ENCODE measurements at regions not wholly inside any gene's neighbourhood (a gene's known extent, or its start where the extent isn't known, plus 50 kb on each side); places are given as distances from the start of the nearest gene placed in this dataset.

DNA sequence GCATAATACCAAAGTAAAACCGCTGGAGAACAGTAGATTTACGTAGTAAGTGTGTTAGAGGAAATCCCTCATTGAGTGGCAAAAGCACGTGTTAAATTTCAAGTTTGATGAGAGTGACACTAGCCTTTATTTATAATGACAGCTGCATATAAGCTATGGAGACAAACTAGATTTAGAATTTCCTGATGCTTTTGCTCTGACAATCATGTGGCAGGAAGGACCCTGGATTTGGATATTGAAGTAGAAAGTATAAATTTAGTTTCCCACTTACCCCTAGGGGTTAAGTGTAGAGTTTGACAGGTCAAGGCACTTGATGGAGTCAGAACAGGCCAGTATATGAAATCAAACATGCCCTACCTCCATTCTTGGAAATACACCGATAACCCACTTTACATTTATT is 983.1 kb downstream of the FLRT2 start:
- H3K36me3 ChIP-seq (ENCODE audit: control insufficient read depth in 2 of 2, insufficient read depth in 2 of 2, low read length in 2 of 2): no peaks in the 10 kb centered on the region
- no peaks in the 10 kb centered on the region for H3K9me3 ChIP-seq (ENCODE audit: control insufficient read depth in 2 of 2, low read length in 2 of 2)
- no peaks in the 10 kb centered on the region for H3K27me3 ChIP-seq (ENCODE audit: control insufficient read depth in 2 of 2, insufficient read depth in 2 of 2, low read length in 2 of 2)
- no peaks in the 10 kb centered on the region for H3K4me1 ChIP-seq (ENCODE audit: control insufficient read depth in 2 of 2, insufficient read depth in 2 of 2, low read length in 2 of 2)
- no peak overlapping the region for H3K4me3 ChIP-seq (ENCODE audit: low read length in 2 of 2)
- H3K9ac ChIP-seq (ENCODE audit: low read depth in 1 of 2, low read length in 2 of 2): no peak overlapping the region
- no peak overlapping the region for H3K27ac ChIP-seq (ENCODE audit: low read depth in 2 of 2, low read length in 2 of 2)

DNA sequence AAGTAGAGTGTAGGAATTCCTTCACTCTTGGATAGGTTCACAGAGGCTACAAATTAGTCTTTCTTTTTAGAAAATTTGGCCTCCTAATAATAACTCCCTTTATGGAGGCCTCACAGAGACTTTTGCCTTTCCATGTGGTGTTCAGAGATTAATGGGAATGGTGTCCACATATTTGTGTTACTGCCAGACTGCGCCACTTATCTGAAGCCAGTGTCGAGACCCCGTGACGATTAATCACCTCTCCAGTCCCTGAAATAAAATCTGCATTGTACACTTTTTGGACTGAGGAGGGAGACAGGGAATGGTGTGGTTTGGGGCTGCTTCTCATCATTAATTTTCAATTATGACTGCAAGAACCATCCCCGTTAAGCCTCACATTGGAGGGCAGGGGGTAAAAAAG is 980.5 kb downstream of the FLRT2 start:
- Histone ChIP-seq H3K9ac (ENCODE audit: low read depth in 1 of 2, low read length in 2 of 2) (no peak overlapping the region), H3K4me3 (ENCODE audit: low read length in 2 of 2) (no peak overlapping the region), H3K27me3 (ENCODE audit: control insufficient read depth in 2 of 2, insufficient read depth in 2 of 2, low read length in 2 of 2) (no peaks in the 10 kb centered on the region), H3K9me3 (ENCODE audit: control insufficient read depth in 2 of 2, low read length in 2 of 2) (no peaks in the 10 kb centered on the region), H3K36me3 (ENCODE audit: control insufficient read depth in 2 of 2, insufficient read depth in 2 of 2, low read length in 2 of 2) (no peaks in the 10 kb centered on the region), H3K27ac (ENCODE audit: low read depth in 2 of 2, low read length in 2 of 2) (no peak overlapping the region), H3K4me1 (ENCODE audit: control insufficient read depth in 2 of 2, insufficient read depth in 2 of 2, low read length in 2 of 2) (no peaks in the 10 kb centered on the region)

DNA sequence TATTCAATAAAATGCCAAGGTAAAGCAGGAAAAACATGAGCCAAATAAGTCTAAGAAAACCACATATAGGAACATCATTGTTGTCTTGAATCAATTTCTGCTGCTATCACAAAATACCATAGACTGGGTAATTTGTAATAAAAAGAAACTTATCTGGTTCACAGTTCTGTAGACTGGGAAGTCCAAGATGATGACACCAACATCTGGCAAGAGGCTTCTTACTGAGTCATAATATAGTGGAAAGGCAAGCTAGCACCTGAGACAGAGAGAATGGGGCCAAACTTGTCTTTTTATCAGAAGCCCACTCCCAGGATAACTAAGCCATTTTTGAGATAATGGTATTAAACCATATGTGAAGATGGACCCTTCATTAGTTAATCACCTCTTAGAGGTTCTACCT is 975.9 kb downstream of the FLRT2 start:
- Histone ChIP-seq H3K9ac (ENCODE audit: low read depth in 1 of 2, low read length in 2 of 2) (no peak overlapping the region), H3K9me3 (ENCODE audit: control insufficient read depth in 2 of 2, low read length in 2 of 2) (no peaks in the 10 kb centered on the region), H3K27ac (ENCODE audit: low read depth in 2 of 2, low read length in 2 of 2) (no peak overlapping the region), H3K4me1 (ENCODE audit: control insufficient read depth in 2 of 2, insufficient read depth in 2 of 2, low read length in 2 of 2) (no peaks in the 10 kb centered on the region), H3K27me3 (ENCODE audit: control insufficient read depth in 2 of 2, insufficient read depth in 2 of 2, low read length in 2 of 2) (no peaks in the 10 kb centered on the region), H3K4me3 (ENCODE audit: low read length in 2 of 2) (no peak overlapping the region), H3K36me3 (ENCODE audit: control insufficient read depth in 2 of 2, insufficient read depth in 2 of 2, low read length in 2 of 2) (no peaks in the 10 kb centered on the region)

DNA sequence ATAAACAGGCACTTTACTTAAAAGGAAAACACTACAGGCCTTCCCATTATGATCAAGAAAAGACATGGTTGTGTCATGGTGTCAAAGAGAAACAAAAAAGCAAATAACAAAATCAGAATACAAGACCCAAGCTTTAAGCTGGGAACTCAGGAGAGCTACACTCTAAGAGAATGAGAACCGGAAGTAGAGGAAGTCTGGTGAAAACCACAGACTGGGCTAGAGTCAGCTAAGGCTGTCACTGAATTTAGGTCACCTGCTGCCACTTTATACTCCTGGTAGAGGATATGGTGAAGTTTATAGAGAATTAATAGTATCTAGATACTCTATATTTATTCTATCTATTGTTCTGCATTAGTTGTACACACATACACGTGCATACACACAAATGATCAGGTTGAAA is 971.7 kb downstream of the FLRT2 start:
- no peak overlapping the region for H3K4me3 ChIP-seq (ENCODE audit: low read length in 2 of 2)
- H3K36me3 ChIP-seq (ENCODE audit: control insufficient read depth in 2 of 2, insufficient read depth in 2 of 2, low read length in 2 of 2): no peaks in the 10 kb centered on the region
- no peaks in the 10 kb centered on the region for H3K9me3 ChIP-seq (ENCODE audit: control insufficient read depth in 2 of 2, low read length in 2 of 2)
- H3K27ac ChIP-seq (ENCODE audit: low read depth in 2 of 2, low read length in 2 of 2): no peak overlapping the region
- H3K4me1 ChIP-seq (ENCODE audit: control insufficient read depth in 2 of 2, insufficient read depth in 2 of 2, low read length in 2 of 2): no peaks in the 10 kb centered on the region
- H3K9ac ChIP-seq (ENCODE audit: low read depth in 1 of 2, low read length in 2 of 2): no peak overlapping the region
- no peaks in the 10 kb centered on the region for H3K27me3 ChIP-seq (ENCODE audit: control insufficient read depth in 2 of 2, insufficient read depth in 2 of 2, low read length in 2 of 2)

DNA sequence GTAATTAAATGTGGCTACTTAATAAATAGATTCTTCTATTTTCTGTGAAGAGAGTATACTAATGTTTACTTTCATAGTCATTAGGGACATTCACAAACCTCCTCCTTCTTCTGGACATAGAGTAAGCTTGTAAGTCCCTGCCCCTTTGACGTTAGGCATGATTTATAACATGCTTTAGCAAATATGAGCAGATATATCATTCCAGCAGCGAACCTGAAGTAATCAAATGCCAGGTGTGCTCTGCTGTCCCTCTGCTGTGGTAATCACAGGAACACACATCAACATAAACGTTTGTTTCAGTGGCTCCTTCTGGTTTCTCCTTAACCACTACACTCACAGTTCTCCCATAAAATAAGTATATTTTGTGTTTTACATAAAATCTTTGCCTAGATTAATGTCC is 961.8 kb downstream of the FLRT2 start:
- Histone ChIP-seq H3K4me3 (ENCODE audit: low read length in 2 of 2) (no peak overlapping the region), H3K36me3 (ENCODE audit: control insufficient read depth in 2 of 2, insufficient read depth in 2 of 2, low read length in 2 of 2) (no peaks in the 10 kb centered on the region), H3K27me3 (ENCODE audit: control insufficient read depth in 2 of 2, insufficient read depth in 2 of 2, low read length in 2 of 2) (no peaks in the 10 kb centered on the region), H3K4me1 (ENCODE audit: control insufficient read depth in 2 of 2, insufficient read depth in 2 of 2, low read length in 2 of 2) (no peaks in the 10 kb centered on the region), H3K9ac (ENCODE audit: low read depth in 1 of 2, low read length in 2 of 2) (no peak overlapping the region), H3K9me3 (ENCODE audit: control insufficient read depth in 2 of 2, low read length in 2 of 2) (peaks cover 0 to 2% of the 10 kb centered on the region in 2 donors), H3K27ac (ENCODE audit: low read depth in 2 of 2, low read length in 2 of 2) (no peak overlapping the region)

DNA sequence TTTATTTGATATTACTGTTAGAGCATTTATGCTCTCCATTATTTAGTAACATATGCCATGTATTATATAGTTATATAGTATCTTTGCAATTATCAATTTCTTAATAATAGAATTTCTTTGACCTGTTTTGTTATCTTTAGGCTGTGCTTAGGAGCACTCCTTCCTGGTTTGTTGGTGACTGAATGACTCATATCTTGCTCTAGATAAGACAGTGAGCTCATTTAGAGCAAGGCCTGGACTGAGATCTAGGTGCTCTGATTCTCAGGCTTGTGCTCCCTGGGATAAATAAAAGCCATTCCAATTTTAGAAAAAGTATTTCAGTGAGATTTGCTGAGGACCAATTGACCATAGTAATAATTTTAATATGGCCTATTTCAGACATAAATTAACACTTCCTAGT is 951.2 kb downstream of the FLRT2 start:
- no peaks in the 10 kb centered on the region for H3K27me3 ChIP-seq (ENCODE audit: control insufficient read depth in 2 of 2, insufficient read depth in 2 of 2, low read length in 2 of 2)
- H3K4me3 ChIP-seq (ENCODE audit: low read length in 2 of 2): no peak overlapping the region
- no peak overlapping the region for H3K9ac ChIP-seq (ENCODE audit: low read depth in 1 of 2, low read length in 2 of 2)
- no peaks in the 10 kb centered on the region for H3K4me1 ChIP-seq (ENCODE audit: control insufficient read depth in 2 of 2, insufficient read depth in 2 of 2, low read length in 2 of 2)
- H3K9me3 ChIP-seq (ENCODE audit: control insufficient read depth in 2 of 2, low read length in 2 of 2): no peaks in the 10 kb centered on the region
- no peak overlapping the region for H3K27ac ChIP-seq (ENCODE audit: low read depth in 2 of 2, low read length in 2 of 2)
- no peaks in the 10 kb centered on the region for H3K36me3 ChIP-seq (ENCODE audit: control insufficient read depth in 2 of 2, insufficient read depth in 2 of 2, low read length in 2 of 2)

DNA sequence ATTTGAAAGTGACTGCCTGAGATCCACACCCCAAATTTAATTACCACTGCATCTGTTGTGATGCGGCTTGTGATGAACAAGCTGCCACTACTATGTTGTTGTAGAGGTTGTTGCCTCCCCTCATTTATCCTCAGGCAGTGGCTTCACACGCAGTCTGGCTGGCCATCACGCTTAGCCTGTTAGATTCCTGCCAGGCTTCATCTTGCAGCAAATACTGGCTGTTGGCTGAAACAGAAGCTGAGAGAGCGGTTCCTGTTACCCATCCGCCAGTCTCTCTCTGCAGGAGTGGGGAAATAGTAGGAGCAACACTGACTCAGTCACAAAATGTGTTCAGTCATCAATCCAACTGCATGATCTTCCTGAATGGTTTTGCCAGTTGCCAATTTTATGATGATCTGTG is 934.4 kb downstream of the FLRT2 start:
- no peak overlapping the region for H3K4me3 ChIP-seq (ENCODE audit: low read length in 2 of 2)
- H3K9me3 ChIP-seq (ENCODE audit: control insufficient read depth in 2 of 2, low read length in 2 of 2): no peaks in the 10 kb centered on the region
- H3K27me3 ChIP-seq (ENCODE audit: control insufficient read depth in 2 of 2, insufficient read depth in 2 of 2, low read length in 2 of 2): no peaks in the 10 kb centered on the region
- H3K36me3 ChIP-seq (ENCODE audit: control insufficient read depth in 2 of 2, insufficient read depth in 2 of 2, low read length in 2 of 2): no peaks in the 10 kb centered on the region
- no peak overlapping the region for H3K27ac ChIP-seq (ENCODE audit: low read depth in 2 of 2, low read length in 2 of 2)
- H3K9ac ChIP-seq (ENCODE audit: low read depth in 1 of 2, low read length in 2 of 2): no peak overlapping the region
- H3K4me1 ChIP-seq (ENCODE audit: control insufficient read depth in 2 of 2, insufficient read depth in 2 of 2, low read length in 2 of 2): no peaks in the 10 kb centered on the region

DNA sequence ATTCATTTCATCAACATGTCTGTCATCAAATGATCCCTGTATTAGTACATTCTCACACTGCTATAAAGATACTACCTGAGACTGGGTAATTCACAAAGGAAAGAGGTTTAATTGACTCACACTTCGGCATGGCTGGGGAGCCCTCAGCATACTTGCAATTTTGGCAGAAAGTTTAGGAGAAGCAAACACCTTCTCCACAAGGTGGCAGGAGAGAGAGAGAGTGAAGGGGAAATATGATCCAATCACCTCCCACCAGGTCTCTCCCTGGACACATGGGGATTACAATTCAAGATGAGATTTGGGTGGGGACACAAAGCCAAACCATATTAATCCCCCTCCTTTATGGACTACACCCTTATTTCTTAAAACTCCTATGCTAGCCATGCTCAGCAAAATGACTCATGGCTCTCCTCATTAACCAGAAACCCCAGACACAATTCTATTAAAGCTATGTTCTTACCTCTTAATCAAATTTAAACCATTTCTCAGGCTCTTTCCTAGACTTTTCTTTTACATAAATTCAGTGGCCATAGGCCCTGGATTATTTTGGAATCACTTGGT is 932.3 kb downstream of the FLRT2 start:
- no peak overlapping the region for H3K4me3 ChIP-seq (ENCODE audit: low read length in 2 of 2)
- H3K27me3 ChIP-seq (ENCODE audit: control insufficient read depth in 2 of 2, insufficient read depth in 2 of 2, low read length in 2 of 2): no peaks in the 10 kb centered on the region
- H3K36me3 ChIP-seq (ENCODE audit: control insufficient read depth in 2 of 2, insufficient read depth in 2 of 2, low read length in 2 of 2): no peaks in the 10 kb centered on the region
- no peaks in the 10 kb centered on the region for H3K9me3 ChIP-seq (ENCODE audit: control insufficient read depth in 2 of 2, low read length in 2 of 2)
- H3K9ac ChIP-seq (ENCODE audit: low read depth in 1 of 2, low read length in 2 of 2): no peak overlapping the region
- H3K27ac ChIP-seq (ENCODE audit: low read depth in 2 of 2, low read length in 2 of 2): no peak overlapping the region
- no peaks in the 10 kb centered on the region for H3K4me1 ChIP-seq (ENCODE audit: control insufficient read depth in 2 of 2, insufficient read depth in 2 of 2, low read length in 2 of 2)

DNA sequence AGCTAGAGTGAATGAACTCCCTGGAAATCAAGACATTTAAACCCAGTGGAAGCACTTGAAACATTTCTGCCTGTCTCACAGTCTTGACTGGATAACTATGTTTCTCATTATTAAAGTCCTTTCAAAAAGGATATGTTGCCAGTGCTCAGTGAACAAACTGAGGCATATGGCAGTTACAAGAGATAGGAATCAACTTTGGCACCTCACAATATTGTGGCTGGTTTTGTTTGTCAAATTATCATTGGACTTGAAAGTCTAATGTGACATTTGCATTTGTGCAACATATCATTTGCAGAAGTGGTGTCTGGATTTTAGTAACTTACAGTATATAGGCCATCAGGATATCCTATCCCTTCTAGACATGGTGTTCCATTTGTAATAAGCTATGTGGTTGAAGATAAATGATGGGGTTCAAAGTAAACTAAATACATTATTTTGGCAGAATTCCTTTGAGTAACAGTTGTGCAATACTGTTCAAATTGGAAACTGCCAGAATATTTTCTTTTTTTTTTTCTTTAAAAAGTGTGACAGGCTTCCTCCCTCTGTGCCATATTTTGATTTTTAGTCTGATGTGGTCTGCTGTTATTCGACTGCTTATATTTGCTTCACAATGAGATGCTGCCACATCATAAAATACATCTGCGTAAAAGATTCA is 927.7 kb downstream of the FLRT2 start:
- no peaks in the 10 kb centered on the region for H3K27me3 ChIP-seq (ENCODE audit: control insufficient read depth in 2 of 2, insufficient read depth in 2 of 2, low read length in 2 of 2)
- no peaks in the 10 kb centered on the region for H3K4me1 ChIP-seq (ENCODE audit: control insufficient read depth in 2 of 2, insufficient read depth in 2 of 2, low read length in 2 of 2)
- H3K9ac ChIP-seq (ENCODE audit: low read depth in 1 of 2, low read length in 2 of 2): no peak overlapping the region
- H3K36me3 ChIP-seq (ENCODE audit: control insufficient read depth in 2 of 2, insufficient read depth in 2 of 2, low read length in 2 of 2): no peaks in the 10 kb centered on the region
- no peak overlapping the region for H3K4me3 ChIP-seq (ENCODE audit: low read length in 2 of 2)
- no peak overlapping the region for H3K27ac ChIP-seq (ENCODE audit: low read depth in 2 of 2, low read length in 2 of 2)
- no peaks in the 10 kb centered on the region for H3K9me3 ChIP-seq (ENCODE audit: control insufficient read depth in 2 of 2, low read length in 2 of 2)

DNA sequence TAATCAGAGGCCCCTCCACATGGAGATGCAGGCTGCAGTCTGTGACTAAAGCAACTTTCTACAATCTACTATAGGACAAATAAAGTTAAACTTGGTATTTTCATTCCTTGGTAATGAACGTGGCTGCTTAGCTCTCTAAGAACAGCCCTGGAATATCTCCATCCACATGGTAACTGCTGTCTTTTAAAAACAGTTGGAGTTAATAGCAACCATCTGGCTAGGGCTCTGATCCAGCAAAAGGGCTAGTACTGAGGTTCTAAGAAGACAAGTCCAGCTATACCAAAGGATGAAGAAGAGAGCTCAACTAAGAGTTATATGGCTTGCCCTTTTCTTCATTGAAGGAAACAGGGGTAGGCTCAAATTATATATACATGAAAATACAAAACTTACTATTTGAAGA is 920.1 kb downstream of the FLRT2 start:
- Histone ChIP-seq H3K9me3 (ENCODE audit: control insufficient read depth in 2 of 2, low read length in 2 of 2) (no peaks in the 10 kb centered on the region), H3K4me1 (ENCODE audit: control insufficient read depth in 2 of 2, insufficient read depth in 2 of 2, low read length in 2 of 2) (no peaks in the 10 kb centered on the region), H3K9ac (ENCODE audit: low read depth in 1 of 2, low read length in 2 of 2) (no peak overlapping the region), H3K36me3 (ENCODE audit: control insufficient read depth in 2 of 2, insufficient read depth in 2 of 2, low read length in 2 of 2) (no peaks in the 10 kb centered on the region), H3K27ac (ENCODE audit: low read depth in 2 of 2, low read length in 2 of 2) (no peak overlapping the region), H3K4me3 (ENCODE audit: low read length in 2 of 2) (no peak overlapping the region), H3K27me3 (ENCODE audit: control insufficient read depth in 2 of 2, insufficient read depth in 2 of 2, low read length in 2 of 2) (no peaks in the 10 kb centered on the region)

DNA sequence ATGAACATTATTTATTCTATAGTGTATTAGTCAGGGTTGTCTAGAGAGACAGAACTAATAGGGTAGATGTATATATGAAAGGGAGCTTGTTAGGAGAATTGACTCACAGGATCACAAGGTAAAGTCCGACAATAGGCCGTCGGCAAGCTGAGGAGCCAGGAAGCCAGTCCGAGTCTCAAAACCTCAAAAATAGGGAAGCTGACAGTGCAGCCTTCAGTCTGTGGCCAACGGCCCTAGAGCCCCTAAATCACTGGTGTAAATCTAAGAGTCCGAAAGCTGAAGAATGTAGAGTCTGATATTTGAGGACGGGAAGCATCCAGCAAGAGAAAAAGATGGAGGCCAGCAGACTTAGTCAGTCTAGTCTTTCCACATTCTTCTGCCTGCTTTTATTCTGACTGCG is 912.2 kb downstream of the FLRT2 start:
- no peak overlapping the region for H3K9ac ChIP-seq (ENCODE audit: low read depth in 1 of 2, low read length in 2 of 2)
- H3K4me1 ChIP-seq (ENCODE audit: control insufficient read depth in 2 of 2, insufficient read depth in 2 of 2, low read length in 2 of 2): no peaks in the 10 kb centered on the region
- H3K36me3 ChIP-seq (ENCODE audit: control insufficient read depth in 2 of 2, insufficient read depth in 2 of 2, low read length in 2 of 2): no peaks in the 10 kb centered on the region

More for the DNA sequence above, 912.2 kb downstream of the FLRT2 start:
- Histone ChIP-seq H3K27me3 (ENCODE audit: control insufficient read depth in 2 of 2, insufficient read depth in 2 of 2, low read length in 2 of 2) (no peaks in the 10 kb centered on the region), H3K4me3 (ENCODE audit: low read length in 2 of 2) (no peak overlapping the region), H3K27ac (ENCODE audit: low read depth in 2 of 2, low read length in 2 of 2) (no peak overlapping the region), H3K9me3 (ENCODE audit: control insufficient read depth in 2 of 2, low read length in 2 of 2) (no peaks in the 10 kb centered on the region)
